Upper lobe of left lung (tissue), 4 donors: ENCODE measurements at regions not wholly inside any gene's neighbourhood (a gene's known extent, or its start where the extent isn't known, plus 50 kb on each side); places are given as distances from the start of the nearest gene placed in this dataset.
"Not testable (repeated sequence)": the region's sequence is repeated elsewhere in the genome, so short reads cannot be mapped to it uniquely, and the experiment has no call there.

Source experiments
- CTCF ChIP-seq, 6 experiments: fragments of 450-650 bp in 4 of 6; fragments of 200-600 bp in 2 of 6; sonication (generic) in 2 of 6; IDR thresholded peaks; one replicate each; pipeline ENCODE4 v1.5.1; 2016 to 2019; ENCODE audit warnings: antibody characterized with exemption in 6 of 6
- POLR2A ChIP-seq, 4 donors: fragments of 450-650 bp; IDR thresholded peaks; one replicate each; pipeline ENCODE4 v1.5.1; 2016 to 2017; ENCODE audit warnings: antibody characterized with exemption in 4 of 4, mild to moderate bottlenecking in 2 of 4

GRCh38 chr18:974606-975005 lies 69.9 kb downstream of the ADCYAP1 start:
- TF ChIP-seq CTCF, POLR2A (IDR thresholded peaks at IDR 0.05): not testable (repeated sequence)
